GM06990 (cell line): ENCODE measurements at regions not wholly inside any gene's neighbourhood (a gene's known extent, or its start where the extent isn't known, plus 50 kb on each side); places are given as distances from the start of the nearest gene placed in this dataset.

Experiments used
- DNase-seq: peaks from one replicate; pipeline ENCODE4 v3.0.0-alpha.2; 2011; ENCODE audit not compliant: insufficient read length; ENCODE audit errors: extremely low read depth
- H3K27me3 ChIP-seq: replicated peaks from 2 replicates; pipeline ENCODE4 v1.6.0; 2011; ENCODE audit warnings: low read length; ENCODE audit not compliant: control insufficient read depth, insufficient read depth
- H3K36me3 ChIP-seq: 2 replicates; pipeline ENCODE4 v1.5.1; 2011; ENCODE audit warnings: low read length; ENCODE audit not compliant: control insufficient read depth, insufficient read depth
- H3K4me3 ChIP-seq: replicated peaks from 2 replicates; pipeline ENCODE4 v1.5.1; 2011; ENCODE audit warnings: low read depth, mild to moderate bottlenecking, control low read depth, low read length
- CTCF ChIP-seq: IDR thresholded peaks from 2 replicates; pipeline ENCODE4 v1.5.1; 2011; ENCODE audit warnings: low read length, control low read depth, mild to moderate bottlenecking, inconsistent platforms; ENCODE audit not compliant: insufficient read depth, poor library complexity, severe bottlenecking

- Histone ChIP-seq H3K36me3 (no peaks in the 10 kb centered on the region), H3K4me3 (no peak overlapping the region), H3K27me3 (no peaks in the 10 kb centered on the region)
- no peak for DNase-seq
- TF ChIP-seq CTCF = no peak
These were observed 94.7 kb upstream of the WARS2 start for GRCh38 chr1:119235120-119235519.

GRCh38 chr1:119245881-119246280, 105.4 kb upstream of the WARS2 start:
- Histone ChIP-seq H3K36me3 (no peaks in the 10 kb centered on the region), H3K27me3 (no peaks in the 10 kb centered on the region), H3K4me3 (no peak overlapping the region)
- no peak for TF ChIP-seq CTCF
- no peak for DNase-seq

GRCh38 chr1:119249283-119249682, 108.8 kb upstream of the WARS2 start:
- TF ChIP-seq CTCF = no peak
- H3K4me3 ChIP-seq = no peak overlapping the region
- DNase-seq = no peak

GRCh38 chr1:119250299-119250698, 109.8 kb upstream of the WARS2 start:
- Histone ChIP-seq H3K27me3 (no peaks in the 10 kb centered on the region), H3K4me3 (no peak overlapping the region), H3K36me3 (no peaks in the 10 kb centered on the region)
- no peak for TF ChIP-seq CTCF
- DNase-seq = no peak

More at GRCh38 chr1:119249283-119249682, 108.8 kb upstream of the WARS2 start:
- no peaks in the 10 kb centered on the region for H3K36me3 ChIP-seq
- H3K27me3 ChIP-seq = no peaks in the 10 kb centered on the region

- no peak overlapping the region for H3K4me3 ChIP-seq
- no peaks in the 10 kb centered on the region for H3K36me3 ChIP-seq
- no peak for DNase-seq
- no peaks in the 10 kb centered on the region for H3K27me3 ChIP-seq
- TF ChIP-seq CTCF = no peak
These were observed 111.3 kb upstream of the WARS2 start for GRCh38 chr1:119251751-119252150.

- DNase-seq = no peak
- H3K27me3 ChIP-seq = no peaks in the 10 kb centered on the region
These were observed 112.9 kb upstream of the WARS2 start for GRCh38 chr1:119253366-119253765.

More at GRCh38 chr1:119253366-119253765, 112.9 kb upstream of the WARS2 start:
- H3K4me3 ChIP-seq = no peak overlapping the region
- no peak for TF ChIP-seq CTCF
- no peaks in the 10 kb centered on the region for H3K36me3 ChIP-seq
